Muscle of arm (tissue), 1 donor: ENCODE measurements at regions not wholly inside any gene's neighbourhood (a gene's known extent, or its start where the extent isn't known, plus 50 kb on each side); places are given as distances from the start of the nearest gene placed in this dataset.

Experiments used
- DNase-seq: peaks from one replicate; pipeline ENCODE4 v3.0.0-alpha.2; 2013

DNA sequence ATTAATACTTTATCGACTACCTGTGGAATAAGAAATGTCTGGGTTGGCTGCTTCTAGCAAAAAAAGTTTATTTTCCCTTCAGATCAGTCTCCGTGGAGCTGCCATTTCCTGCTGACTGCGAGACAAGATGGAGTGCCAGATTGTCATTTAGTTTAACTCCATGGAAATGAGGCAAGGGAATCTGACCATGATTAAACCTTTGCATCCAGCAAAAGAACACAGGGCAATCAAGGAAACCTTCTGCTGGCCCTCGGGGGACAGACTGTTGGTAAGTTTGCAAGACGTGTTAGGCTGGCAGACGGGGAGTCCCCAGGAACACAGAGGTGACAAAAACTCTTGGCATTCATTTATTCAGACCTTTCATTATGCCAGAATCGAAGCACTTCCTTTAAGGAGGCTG lies 52.2 kb upstream of the SPACA1 start:
- no peak for DNase-seq

DNA sequence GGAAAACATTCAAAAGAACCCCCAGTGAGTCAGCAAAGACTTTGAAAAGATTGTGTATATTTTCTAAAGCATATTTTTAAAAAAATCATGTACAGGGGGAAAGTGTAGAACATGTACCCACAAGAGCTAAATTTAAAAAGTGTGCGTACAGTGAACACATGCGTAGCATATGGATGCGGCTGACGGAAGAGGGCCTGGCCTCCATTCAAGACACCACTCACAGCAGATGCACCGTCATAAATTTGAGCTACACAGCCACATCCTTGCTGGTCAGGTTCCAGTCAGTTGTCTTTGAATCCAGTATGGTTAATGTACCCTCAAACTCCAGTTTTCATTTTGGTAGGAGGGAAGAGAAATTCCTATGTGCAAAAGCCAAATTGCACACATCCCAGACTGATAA lies 54.3 kb upstream of the SPACA1 start:
- no peak for DNase-seq

DNA sequence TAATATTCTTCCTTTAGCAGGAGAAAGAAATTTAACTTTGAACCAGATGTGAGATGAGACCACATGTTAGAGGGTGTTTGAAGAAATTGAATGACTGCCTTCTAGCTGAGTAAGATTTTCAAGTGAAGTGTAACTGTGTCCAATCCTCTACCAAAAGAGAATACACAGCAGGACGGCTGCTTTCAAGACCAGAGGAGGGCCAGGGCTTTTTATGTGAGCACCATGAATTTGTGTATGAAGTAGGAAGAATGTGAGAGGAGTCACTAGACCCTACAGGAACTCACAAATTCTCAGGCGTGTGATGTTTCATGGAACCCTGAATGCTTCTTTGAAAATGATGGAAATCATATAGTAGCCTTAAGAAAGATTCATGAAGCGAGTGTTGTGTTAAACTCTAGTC lies 56.8 kb upstream of the SPACA1 start:
- no peak for DNase-seq

DNA sequence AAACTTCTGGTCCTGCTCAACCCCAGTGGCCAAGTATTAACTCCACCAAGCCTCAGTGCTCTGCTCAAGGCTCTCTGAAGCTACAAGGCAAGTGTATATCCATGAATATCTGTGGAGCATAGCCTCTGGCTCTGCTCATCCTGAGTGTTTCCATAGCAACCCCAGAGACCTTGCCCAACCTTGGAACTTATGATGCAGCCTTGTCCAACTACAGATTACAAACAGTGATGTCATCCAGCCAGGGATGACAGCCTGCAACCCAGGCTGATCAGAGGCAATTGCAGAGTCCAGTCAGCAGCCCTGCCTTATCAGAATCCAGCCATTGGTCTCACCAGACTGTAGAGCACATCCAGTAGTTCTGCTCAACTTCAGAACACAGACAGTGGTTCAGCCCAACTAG lies 65.5 kb upstream of the SPACA1 start:
- DNase-seq: no peak

DNA sequence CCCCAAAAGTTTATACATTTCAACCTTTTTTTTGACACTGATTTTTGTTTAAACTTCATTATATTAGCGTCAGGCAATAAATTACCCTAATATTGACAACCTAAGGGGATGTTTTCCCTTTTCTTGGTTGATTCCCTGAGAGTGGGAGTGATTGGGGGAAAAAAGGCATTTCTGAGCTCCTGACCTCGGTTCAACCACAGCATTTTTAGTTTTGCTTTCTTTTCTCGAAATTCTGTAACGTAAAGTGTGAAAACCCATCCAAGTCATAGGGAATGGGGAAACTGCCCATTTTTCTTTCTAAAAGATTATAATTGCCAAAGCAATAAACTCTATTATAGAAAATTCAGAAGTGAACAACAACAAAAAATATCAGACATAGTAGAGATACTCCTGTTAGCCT lies 67.9 kb upstream of the SPACA1 start:
- DNase-seq: no peak

DNA sequence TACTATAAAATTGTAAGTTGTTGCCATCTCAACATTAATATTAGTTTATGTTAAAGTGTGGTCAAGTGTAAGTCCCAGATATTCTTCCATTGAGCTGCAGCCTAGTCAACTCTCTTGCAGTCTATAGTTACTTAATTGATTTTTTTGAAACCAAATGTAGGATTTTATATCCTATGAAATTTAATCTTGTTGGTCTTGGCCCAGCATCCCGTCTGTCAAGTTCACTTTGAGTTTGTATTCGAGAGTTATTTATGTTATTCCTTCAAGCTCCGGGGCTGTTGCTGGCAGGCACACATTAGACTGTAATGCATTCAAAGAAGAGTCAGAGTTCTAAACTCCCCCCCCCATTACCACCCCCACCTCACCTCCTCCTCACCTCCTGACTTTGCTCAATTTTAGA lies 71.0 kb upstream of the SPACA1 start:
- DNase-seq: no peak

DNA sequence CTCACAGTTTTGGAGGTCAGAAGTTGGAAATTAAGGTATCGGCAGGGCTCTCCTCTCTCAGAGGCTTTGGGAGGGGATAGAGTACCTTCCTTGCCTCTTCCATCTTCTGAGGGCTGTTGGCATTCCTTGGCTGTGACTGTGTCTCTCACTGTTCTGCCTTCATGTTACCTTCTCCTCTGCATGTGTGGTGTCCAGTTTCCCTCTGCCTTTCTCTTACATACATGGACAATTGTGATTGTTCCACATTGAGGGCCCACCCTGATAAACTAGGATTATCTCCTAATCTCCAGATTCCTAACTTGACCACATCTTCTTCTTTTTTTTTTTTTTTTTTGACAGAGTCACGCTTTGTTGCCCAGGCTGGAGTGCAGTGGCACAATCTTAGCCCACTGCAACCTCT lies 72.1 kb upstream of the SPACA1 start:
- DNase-seq: no peak

DNA sequence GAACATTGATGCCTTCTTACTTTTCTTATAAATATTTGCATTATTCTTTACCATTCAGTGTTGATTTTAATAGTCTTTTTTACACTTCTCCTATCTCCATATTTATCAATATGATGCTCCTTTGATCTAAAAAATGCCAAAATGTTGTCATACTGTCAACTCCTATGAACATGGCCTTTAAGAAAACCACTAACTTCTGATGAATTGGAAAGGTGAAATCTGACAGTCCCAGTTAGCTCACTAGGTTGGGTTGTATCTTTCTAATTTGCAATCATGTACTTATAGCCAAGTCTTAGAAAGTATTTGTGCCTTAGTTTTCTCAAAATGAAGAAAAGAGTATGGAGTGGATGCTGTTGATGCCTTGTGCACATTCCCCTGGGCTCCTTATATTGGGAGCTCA lies 75.4 kb upstream of the SPACA1 start:
- no peak for DNase-seq

DNA sequence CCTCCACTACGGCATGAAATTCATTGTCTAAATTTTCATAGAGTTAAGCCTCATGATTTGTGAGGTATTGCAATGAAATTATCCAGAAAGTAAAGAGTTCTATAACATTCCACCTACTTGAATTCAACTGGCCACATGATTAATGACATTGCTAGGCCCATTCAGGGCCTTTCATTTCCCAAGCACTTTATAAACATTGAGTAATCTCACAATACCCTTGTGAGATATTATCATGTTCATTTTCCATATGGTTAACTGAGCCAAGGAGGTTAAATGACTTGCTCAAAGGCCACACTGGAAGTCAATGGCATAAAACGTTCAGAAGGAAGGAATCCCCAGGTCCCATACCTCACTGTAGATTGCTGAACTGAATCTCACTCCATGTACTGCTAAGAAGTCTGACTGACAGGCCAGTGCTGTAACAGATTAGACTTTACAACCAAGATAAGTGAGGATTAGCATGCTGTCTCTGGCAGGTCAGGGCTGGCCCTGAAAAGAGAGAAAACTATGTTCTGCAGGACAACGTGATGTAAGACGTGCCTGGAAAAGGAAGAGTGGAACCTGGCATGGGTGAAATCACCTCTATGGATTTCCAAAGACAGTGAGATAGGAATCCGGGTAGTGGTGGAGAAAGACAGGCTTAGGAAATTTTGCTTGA lies 75.9 kb upstream of the SPACA1 start:
- DNase-seq: no peak

DNA sequence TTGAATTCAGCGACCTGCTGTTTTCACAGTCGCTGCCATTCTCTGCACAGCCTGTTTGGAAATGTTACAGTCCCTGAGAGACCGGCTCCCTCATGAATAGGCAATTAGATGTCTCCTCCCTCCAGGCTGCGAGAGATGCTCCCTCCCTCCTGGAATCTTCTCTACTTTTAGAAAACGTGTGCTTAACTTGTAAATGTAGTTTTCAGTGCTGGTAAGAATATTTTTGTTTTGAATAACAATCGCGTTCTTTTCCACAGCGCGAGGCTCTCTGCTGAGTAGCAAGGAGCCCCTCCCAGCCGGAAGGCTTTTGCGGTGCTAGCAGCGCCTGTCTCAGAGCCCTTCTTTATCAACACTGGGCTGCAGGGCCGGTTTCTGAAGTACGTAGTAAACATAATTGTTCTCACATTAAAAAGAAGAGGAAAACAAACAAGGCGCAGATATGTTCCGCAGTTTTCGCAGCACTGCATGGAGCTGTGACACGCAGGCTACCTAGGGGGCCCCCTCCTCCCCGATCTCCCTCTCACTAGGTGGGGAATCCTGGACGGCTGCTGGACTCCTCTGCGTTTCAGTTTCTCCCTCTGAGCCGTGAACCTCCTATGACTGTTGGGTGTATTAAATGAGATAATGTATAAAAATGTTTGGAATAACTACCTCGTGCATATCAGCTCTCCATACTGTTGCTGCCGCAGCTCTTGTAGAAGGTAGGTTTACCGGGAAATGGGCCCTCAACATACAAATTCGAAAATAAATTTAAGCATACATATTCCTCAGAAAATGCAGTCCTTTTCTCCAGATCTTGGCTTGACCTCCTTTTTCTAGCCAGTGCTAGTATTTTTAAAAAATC lies 79.0 kb upstream of the SPACA1 start:
- no peak for DNase-seq

DNA sequence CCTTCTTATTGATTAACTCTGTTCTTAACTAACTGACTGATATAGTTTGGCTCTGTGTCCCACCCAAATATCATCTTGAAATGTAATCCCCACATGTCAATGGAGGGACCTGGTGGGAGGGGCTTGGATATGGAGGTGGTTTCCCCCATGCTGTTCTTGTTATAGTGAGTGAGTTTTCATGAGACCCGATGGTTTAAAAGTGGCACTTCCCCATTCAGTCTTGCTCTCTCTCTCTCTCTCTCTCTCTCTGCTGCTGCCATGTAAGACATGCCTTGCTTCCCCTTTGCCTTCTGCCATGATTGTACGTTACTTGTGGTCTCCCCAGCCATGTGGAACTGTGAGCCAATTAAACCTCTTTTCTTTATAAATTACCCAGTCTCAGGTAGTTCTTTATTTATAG lies 81.8 kb upstream of the SPACA1 start:
- DNase-seq: no peak

DNA sequence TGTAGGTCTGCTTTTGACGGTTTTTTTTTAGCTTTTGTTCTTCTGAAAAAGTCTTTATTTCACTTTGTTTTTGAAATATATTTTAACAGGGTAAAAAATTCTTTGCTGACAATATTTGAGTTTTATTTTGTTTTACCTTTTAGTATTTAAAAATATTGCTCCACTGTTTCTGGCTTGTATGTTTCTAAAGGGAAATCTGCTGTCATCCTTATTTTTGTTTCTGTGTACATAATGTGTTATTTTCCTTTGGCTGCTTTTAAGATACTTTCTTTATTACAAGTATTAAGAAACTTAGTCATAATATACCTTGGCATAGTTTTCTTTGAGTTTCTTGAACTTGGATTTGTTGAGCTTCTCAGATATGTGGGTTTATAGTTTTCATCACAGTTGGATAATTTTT lies 88.6 kb upstream of the SPACA1 start:
- DNase-seq: no peak

DNA sequence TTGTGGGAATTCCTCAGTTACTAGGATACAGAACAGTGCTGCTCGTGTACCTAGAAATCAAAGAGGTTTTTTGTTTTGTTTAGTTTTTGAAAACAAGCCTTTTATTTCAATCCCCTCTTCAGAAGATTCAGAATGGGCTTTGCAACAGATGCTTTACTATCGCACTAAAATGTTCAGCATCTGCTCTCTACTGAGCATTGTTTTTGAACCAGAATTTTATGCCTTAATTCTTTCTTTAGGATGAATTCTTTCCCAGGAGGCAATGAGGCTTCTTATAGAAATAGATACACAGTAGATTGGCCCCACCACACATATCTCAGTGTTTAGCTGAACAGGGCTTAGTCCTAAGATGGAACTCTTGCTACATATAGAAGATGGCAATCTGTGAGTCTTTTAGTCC lies 95.9 kb upstream of the SPACA1 start:
- DNase-seq: no peak

DNA sequence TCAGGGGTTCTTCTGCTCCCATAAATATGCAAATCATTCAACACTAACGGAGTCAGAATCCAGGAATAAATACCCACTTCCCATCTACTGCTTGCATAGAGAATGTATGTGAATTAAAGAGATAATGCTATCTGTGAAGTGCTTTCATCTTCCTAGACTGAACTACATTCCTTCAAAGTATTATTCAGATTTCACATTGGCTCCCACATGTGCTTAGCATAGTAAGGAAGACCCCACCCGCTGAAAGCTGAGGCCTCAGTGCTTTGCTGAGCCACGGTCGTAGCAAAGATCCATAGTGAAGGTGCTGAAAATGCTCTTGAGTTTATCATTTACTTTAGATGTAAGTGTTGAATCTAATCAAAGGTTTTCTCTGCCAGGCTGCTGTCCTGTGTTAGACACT lies 97.0 kb upstream of the SPACA1 start:
- no peak for DNase-seq

DNA sequence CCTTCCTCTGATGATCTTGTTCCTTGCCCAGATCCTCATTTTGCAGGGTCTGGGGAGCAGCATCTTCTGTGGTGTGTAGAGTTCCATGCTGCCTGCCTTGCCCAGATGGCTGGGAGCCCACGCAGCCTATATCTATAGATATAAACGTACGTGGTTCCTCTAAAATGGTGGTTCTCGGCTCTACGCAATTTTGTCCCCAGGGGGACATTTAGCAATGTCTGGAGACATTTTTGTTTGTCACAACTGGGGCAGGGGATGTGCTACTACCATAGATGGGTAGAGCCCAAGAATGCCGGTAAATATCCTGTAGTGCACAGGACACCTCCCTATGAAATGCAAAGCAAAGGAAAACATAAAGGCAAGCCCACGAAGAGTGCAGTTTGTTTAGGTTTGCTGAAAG lies 98.4 kb upstream of the SPACA1 start:
- no peak for DNase-seq

DNA sequence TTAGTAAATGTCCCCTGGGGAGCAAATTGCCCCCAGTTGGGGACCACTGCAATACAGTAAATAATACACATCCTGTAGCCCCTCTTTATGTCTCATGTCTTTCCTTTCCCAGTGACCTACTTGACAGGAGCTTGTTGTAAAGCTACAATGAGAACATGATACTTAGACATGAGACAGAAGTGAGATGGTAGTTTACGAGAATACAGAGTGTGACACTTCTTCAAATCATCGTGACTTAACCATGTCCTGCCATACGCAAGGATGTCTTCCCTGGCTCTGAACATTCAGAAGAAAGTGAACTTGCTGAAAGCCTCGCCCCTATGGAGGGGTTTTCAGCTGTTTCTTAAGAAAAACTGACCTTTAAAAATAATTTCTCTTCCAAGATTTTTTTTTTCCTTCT lies 101.0 kb upstream of the SPACA1 start:
- no peak for DNase-seq

DNA sequence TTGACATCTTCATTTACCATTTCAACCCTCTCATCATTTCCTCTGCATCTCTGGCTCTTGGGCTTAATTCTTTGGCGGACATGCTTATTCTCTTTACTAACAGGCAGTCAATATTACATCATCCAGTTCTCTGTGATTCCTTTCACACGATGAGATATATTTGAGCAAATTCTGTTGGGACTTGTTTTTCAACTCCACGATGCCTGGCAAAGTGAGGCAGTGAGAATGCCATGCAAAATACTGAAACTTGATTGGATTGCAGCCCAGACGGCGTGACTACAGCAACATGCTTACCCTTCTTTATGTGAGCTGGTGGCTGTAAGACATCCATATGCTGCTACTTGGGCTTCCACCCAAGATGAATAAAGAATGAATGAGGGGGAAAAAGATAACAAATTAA lies 101.7 kb upstream of the SPACA1 start:
- no peak for DNase-seq

DNA sequence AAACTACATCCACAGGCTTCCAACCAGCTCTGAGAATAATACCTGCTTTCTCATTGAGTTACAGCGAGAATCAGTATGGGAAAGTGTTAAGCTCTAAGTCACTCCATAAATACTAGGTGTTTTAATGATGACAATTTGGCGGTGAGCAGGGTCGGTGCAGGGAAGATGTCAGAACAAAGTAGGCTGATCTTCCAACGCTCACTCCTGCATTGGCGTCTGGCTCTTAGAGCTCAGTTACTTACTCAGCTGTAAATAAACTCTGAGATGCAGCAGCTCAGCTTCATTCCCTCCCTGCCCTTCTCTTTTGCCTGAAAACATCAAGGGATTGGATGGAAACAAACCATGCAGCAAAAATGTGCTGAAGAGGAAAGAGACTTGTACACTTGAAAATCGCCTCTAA lies 102.5 kb upstream of the SPACA1 start:
- DNase-seq: no peak

DNA sequence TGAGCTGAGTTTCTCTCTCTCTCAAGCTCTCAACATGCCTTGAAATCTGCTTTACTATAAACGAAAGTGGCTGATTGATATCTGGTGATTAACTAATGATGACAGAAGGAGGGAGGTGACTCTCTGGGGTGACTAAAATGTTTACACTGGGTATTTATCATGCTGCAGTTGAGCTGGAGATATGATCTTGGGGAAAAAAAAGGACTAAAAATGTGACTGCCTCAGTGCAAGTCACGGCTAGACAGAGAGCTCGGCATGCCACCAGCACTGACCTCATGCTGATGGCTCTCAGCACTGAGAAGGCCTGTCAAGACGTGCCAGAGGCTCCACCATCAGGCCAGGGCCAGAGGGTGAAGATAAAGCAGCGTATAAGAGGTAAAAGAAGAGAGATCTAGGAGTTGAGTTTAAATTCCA lies 103.1 kb upstream of the SPACA1 start:
- peak; percentile 76 for DNase-seq

DNA sequence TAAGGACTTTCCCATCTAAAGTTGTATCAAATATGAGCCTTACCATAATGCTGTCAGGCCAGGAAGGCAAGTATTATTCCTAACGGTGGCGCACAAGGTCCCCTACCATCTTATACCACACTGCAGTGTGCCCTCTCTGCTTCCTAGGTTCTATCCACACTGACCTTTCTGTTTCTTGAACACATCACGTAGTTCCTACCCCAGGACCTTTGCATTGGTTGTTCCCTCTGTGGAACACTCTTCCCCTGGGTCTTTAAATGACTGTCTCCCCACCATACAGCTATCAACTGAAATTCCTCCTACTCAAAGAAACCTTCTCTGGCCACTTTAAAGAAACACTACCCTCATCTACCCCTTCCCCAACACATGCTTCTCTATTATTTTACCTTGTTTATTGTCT lies 104.5 kb upstream of the SPACA1 start:
- DNase-seq: no peak

DNA sequence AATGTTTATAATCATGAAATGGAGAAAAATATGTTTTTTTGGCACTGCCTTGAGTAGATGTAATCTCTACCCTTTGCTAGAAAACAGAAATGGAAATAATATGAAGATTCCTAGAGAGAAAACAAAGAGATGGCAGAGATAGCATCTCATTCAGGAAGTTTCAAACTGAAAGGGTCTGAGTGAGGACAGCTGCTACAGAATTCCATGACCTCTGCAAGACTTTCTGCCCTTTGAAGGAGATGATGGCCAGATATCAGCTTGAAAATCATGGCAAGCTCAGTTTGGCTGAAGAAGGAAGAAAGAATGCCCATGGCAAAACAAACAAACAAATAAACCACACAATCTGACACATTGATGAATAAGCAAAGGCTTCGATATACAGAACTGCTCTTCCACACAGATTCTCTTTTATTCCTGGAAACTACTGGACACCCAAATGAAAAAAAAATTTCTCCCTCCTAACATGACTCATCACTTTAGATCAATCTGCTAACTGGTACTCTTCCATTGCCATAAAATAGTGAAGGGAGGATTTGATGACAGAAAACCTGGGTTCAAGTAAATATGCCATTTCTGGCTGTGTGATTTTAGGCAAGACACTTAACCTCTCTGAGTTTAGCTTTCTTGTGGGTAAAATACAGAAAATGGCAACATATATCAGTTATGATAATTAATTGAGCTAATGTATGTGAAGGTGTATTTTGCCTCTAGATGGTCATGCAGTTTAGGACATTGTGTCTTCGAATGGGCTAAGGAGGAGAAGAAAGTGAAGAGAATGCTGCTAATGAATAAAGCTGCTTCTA lies 105.9 kb upstream of the SPACA1 start:
- DNase-seq: no peak

DNA sequence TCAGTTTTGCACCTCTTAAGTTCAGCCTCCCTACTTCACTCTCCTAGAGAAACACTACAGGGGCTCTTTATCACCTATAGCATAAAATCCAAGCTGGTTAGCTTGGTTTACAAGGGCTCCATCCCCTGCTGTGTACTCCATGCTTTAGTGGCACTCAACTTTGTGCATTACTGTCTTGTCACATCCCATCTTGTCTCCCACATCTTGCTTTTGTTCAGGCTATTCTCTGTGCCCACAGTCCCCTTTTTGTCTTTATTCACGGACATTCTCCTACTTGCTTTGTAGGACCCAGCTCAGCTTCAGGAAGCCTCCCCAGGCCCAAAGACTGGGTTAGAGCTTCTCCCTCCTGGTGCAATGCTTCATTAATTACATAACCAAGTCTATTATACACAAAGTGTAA lies 107.9 kb upstream of the SPACA1 start:
- no peak for DNase-seq

DNA sequence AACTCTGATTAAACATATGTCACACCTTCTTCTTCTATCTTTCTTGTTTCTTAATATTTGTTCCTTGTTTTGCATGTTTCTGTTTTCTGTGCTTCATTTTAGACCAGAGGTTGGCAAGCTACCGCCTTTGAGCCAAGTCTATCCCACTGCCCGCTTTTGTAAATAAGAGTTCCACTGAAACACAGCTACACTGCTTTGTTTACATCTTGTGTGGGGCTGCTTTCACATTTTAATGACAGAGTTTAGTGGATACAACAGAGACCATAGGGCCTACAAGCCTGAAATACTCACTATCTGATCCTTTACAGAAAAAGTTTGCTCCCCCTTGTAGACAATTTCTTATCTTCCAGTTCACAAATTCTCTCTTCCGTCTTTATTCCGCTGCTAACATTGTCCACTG lies 109.4 kb upstream of the SPACA1 start:
- DNase-seq: no peak
